ENCODE measurements at regions not wholly inside any gene's neighbourhood (a gene's known extent, or its start where the extent isn't known, plus 50 kb on each side); places are given as distances from the start of the nearest gene placed in this dataset. TPM values are rescaled to one million over a fixed set of nuclear protein-coding genes. Genes with fewer than 3 reads are reported as not detected.

Small RNA genes lying in the stretch of these regions (small RNA-seq; reads per million reads assigned to genes)
- gene AC010385.1 = not detected
- not detected for gene AC010385.3
- gene AC026421.1 = not detected
- gene AC114300.1 = not detected
- gene LSP1P3 = not detected
- gene RF00425 = not detected
- not detected for gene RNU6-738P
- not detected for gene RNU6-909P
- not detected for gene UBL5P1
